ENCODE measurements at regions not wholly inside any gene's neighbourhood (a gene's known extent, or its start where the extent isn't known, plus 50 kb on each side); places are given as distances from the start of the nearest gene placed in this dataset.

DNA sequence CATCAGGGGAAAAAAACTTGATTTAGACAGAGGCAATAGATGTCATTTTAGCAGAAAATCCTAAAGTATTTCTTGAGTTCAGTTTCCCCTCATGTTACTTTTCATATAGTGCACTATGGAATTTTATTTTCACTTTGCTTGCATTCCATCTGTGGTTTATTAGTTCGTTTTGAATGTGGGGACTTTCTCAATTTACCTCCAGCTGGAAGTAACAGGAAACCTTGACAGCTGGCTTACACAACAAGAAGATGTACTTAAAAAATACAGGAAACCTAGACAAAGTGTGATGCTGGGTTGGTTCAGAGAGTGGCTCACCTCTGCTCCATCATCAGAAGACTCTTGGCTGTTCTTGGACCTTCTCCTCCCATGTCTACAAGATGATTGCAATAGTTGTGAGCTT lies 567.0 kb downstream of the CETN3 start:
- Histone ChIP-seq H3K36me3 (ENCODE audit: insufficient read depth, low read length) (no peaks in the 10 kb centered on the region), H3K79me2 (ENCODE audit: insufficient read depth, low read depth, low read length) (no peaks in the 10 kb centered on the region), H3K27ac (ENCODE audit: low read depth, low read length, poor library complexity, severe bottlenecking) (no peak overlapping the region), H3K4me2 (ENCODE audit: low read length) (no peak overlapping the region), H4K20me1 (ENCODE audit: insufficient read depth, low read length) (no peaks in the 10 kb centered on the region), H3K4me1 (ENCODE audit: insufficient read depth, low read length, poor library complexity, severe bottlenecking) (no peaks in the 10 kb centered on the region), H3K9me2 (ENCODE audit: insufficient read depth, low read length) (no peaks in the 10 kb centered on the region), H3K9me3 (ENCODE audit: low read length) (no peaks in the 10 kb centered on the region), H2AFZ (ENCODE audit: low read length) (no peak overlapping the region), H3K4me3 (ENCODE audit: low read depth, low read length, poor library complexity, severe bottlenecking) (no peak overlapping the region)
- no TSS peak for BruUV-seq (replicated peaks)
- POLR2A ChIA-PET, result no interaction called here
- DNase-seq (ENCODE audit: low spot score), result no peak
- intact Hi-C loops (cut with micrococcal nuclease; ENCODE audit: unreplicated experiment), result no loop called here
- TF ChIP-seq CTCF (conservative IDR thresholded peaks at IDR 0.05; ENCODE audit: low read length), result no peak
- TF ChIP-seq EZH2phosphoT487 (IDR thresholded peaks at IDR 0.05; ENCODE audit: borderline replicate concordance, low read depth, low read length), result no peak
- CTCF ChIA-PET (ENCODE audit: unreplicated experiment), result no interaction called here

DNA sequence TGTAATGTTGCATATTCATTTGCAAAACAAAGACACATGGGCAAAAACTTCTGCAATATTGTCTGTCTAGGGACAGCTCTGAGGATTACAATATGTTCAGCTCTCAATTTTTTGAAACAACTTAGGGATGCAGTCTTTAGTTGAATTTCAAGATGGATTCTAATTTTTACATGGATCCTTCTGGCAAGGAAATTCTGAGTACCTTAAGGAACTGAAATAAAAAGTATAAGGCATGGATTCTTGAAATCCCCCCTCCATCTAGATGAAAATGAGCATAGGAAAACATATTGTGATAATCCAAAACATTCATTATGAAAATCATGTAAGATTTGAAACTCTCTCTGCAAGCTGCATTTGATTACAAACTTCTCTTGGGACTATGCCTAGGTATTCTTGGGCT lies 568.6 kb downstream of the CETN3 start:
- no peaks in the 10 kb centered on the region for H3K36me3 ChIP-seq (ENCODE audit: insufficient read depth, low read length)
- H3K9me2 ChIP-seq (ENCODE audit: insufficient read depth, low read length), result no peaks in the 10 kb centered on the region
- H2AFZ ChIP-seq (ENCODE audit: low read length), result no peak overlapping the region
- no peaks in the 10 kb centered on the region for H3K9me3 ChIP-seq (ENCODE audit: low read length)
- DNase-seq (ENCODE audit: low spot score), result no peak
- H3K4me3 ChIP-seq (ENCODE audit: low read depth, low read length, poor library complexity, severe bottlenecking), result no peak overlapping the region
- H3K27ac ChIP-seq (ENCODE audit: low read depth, low read length, poor library complexity, severe bottlenecking), result no peak overlapping the region
- BruUV-seq (replicated peaks), result no TSS peak
- H4K20me1 ChIP-seq (ENCODE audit: insufficient read depth, low read length), result no peaks in the 10 kb centered on the region
- no peak for TF ChIP-seq CTCF (conservative IDR thresholded peaks at IDR 0.05; ENCODE audit: low read length)
- no peak for TF ChIP-seq EZH2phosphoT487 (IDR thresholded peaks at IDR 0.05; ENCODE audit: borderline replicate concordance, low read depth, low read length)
- ChIA-PET POLR2A (interaction anchor here (0.6 kb wide), 1 partner anchor 841 kb away, joined by 3 read pairs; no protein-coding TSS in a partner anchor), CTCF (ENCODE audit: unreplicated experiment) (no interaction called here)
- no peaks in the 10 kb centered on the region for H3K4me1 ChIP-seq (ENCODE audit: insufficient read depth, low read length, poor library complexity, severe bottlenecking)
- H3K4me2 ChIP-seq (ENCODE audit: low read length), result no peak overlapping the region
- no peaks in the 10 kb centered on the region for H3K79me2 ChIP-seq (ENCODE audit: insufficient read depth, low read depth, low read length)
- intact Hi-C loops (cut with micrococcal nuclease; ENCODE audit: unreplicated experiment), result no loop called here

DNA sequence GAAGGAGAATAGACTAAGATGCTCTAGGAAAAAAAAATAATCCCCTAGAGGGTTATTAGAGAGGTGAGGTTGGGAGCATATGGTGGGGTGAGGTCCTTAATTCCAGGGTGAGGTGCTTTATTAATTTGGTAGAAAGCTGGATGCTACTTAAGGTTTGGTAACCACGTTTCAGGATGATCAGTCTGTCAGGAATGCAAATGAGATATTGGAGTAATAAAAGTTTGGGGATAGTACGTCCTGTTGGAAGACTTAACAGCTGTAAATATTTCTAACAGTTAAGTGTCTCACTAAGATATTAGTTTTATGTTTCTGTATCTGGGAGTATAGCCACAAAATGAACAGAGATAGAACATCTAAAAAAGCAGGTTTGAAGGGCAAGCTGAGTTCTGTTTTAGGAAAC lies 578.9 kb downstream of the CETN3 start:
- Histone ChIP-seq H3K4me3 (ENCODE audit: low read depth, low read length, poor library complexity, severe bottlenecking) (no peak overlapping the region), H2AFZ (ENCODE audit: low read length) (no peak overlapping the region), H3K9me3 (ENCODE audit: low read length) (no peaks in the 10 kb centered on the region), H3K27ac (ENCODE audit: low read depth, low read length, poor library complexity, severe bottlenecking) (no peak overlapping the region), H3K4me2 (ENCODE audit: low read length) (no peak overlapping the region), H4K20me1 (ENCODE audit: insufficient read depth, low read length) (no peaks in the 10 kb centered on the region), H3K79me2 (ENCODE audit: insufficient read depth, low read depth, low read length) (no peaks in the 10 kb centered on the region), H3K4me1 (ENCODE audit: insufficient read depth, low read length, poor library complexity, severe bottlenecking) (no peaks in the 10 kb centered on the region), H3K36me3 (ENCODE audit: insufficient read depth, low read length) (no peaks in the 10 kb centered on the region), H3K9me2 (ENCODE audit: insufficient read depth, low read length) (no peaks in the 10 kb centered on the region)
- ChIA-PET CTCF (ENCODE audit: unreplicated experiment) (no interaction called here), POLR2A (no interaction called here)
- BruUV-seq (replicated peaks), result no TSS peak
- intact Hi-C loops (cut with micrococcal nuclease; ENCODE audit: unreplicated experiment), result no loop called here
- TF ChIP-seq CTCF (conservative IDR thresholded peaks at IDR 0.05; ENCODE audit: low read length) (no peak), EZH2phosphoT487 (IDR thresholded peaks at IDR 0.05; ENCODE audit: borderline replicate concordance, low read depth, low read length) (no peak)
- no peak for DNase-seq (ENCODE audit: low spot score)

Data from OCI-LY7 (cell line).